D721Med (cell line): ENCODE measurements at regions not wholly inside any gene's neighbourhood (a gene's known extent, or its start where the extent isn't known, plus 50 kb on each side); places are given as distances from the start of the nearest gene placed in this dataset.

Experiments used
- DNase-seq: peaks from one replicate; pipeline ENCODE4 v3.0.0; 2011; ENCODE audit warnings: low spot score; ENCODE audit not compliant: insufficient read length
- FAIRE-seq: peaks from 2 replicates; lab custom pipeline; 2011; peaks lifted over from hg19 to GRCh38; lab: Jason Lieb, UNC
- CTCF ChIP-seq: IDR thresholded peaks from 2 replicates; pipeline ENCODE4 v1.5.1; 2012; ENCODE audit warnings: mild to moderate bottlenecking, control low read depth; ENCODE audit not compliant: insufficient read depth; ENCODE audit errors: missing control alignments

DNA sequence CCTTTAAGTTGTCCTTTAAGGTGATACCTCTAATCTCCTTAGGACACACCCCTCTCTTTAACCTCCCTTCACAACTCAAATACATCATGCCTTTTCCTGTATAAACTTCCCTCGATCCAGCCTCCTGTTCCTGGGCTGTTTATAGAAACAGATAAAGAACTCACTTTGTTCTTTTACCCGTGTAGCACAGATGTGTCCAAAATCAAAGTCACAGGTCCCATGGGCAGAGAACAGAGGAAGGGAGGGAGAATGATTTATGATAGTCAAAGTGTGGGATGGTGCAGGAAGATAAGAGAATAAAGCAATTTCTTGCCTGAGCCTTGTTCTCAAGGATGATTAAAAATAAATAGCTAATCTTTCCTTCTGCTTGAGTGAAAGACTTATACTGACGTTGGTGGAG, 50.3 kb upstream of the CABCOCO1 start:
- no peak for TF ChIP-seq CTCF
- FAIRE-seq (no peak), DNase-seq (no peak)

- TF ChIP-seq CTCF = no peak
- DNase-seq (no peak), FAIRE-seq (no peak)
Measured at GRCh38 chr10:61612009-61612408, 50.7 kb upstream of the CABCOCO1 start.

DNA sequence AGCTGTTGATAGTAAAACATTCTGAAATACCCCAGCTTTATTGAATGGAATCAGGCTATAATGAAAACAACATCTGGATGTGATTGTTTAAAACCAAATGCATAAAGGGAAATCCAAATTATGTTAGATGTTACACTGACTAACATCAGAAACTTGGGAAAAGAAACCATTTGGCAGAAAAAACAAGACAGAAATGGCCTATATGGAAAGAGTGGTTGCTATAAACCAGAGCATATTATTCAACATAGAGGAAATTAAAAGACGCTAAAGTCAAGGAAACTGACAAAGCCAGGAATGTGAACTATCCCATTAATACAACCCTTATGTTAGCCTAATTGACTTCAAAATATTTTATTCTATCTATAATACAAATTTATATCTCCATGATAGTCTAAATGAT, 53.0 kb upstream of the CABCOCO1 start:
- FAIRE-seq (peak; percentile 6), DNase-seq (no peak)
- no peak for TF ChIP-seq CTCF

DNA sequence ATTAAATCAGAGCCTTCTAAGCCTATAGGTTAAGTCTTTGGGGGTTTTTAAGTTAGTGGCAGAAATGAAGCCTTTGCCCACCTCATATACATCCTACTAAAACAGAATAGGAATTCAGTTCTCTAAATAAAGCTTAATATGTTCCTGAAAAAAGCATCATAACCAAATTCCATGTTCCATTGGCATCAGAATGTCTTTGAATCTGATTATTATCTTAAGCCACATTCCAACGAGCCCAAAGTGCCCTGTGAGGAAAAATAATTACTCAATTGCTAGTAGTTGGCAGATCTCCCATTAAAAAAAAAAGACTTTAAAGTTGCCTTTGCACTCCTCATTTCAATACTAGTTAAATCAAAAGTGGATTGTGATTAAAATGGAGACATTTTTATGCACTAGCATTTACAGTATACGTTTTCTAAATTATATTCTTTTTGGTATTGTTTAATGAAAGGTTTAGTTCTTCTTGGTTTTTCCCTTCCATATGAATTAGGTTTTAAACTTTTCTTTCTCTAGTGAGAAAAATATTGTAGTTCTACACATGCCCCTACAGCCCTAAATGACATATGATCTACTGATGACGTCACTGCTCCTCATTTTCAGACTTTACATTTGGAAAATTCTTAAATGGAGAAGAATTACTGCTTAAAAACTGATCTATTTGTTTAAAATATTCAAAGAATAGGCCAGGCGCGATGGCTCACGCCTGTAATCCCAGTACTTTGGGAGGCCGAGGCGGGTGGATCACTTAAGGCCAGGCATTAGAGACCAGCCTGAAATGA, 54.3 kb upstream of the CABCOCO1 start:
- no peak for FAIRE-seq
- no peak for DNase-seq
- TF ChIP-seq CTCF = no peak

GRCh38 chr10:61606959-61607907, 55.5 kb upstream of the CABCOCO1 start:
- no peak for FAIRE-seq
- DNase-seq = no peak
- peak; percentile 43 for TF ChIP-seq CTCF

DNA sequence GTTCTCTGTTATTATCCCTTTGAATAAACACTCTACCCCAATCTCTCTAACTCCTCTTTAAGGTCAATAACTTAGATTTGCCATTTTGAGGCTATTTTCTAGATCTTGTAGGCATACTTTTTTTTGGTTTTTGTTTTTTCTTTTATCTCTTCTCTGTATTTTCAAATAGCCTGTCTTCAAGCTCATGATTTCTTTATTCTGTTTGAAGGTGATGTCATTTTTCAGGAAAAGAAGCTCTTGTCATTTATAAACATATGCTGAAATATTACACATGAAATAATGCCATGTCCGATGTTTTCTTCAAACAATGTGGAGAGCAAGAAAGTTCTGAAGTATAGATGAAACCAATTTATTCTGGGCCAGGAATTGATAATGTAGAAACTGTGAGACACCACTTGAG, 57.5 kb upstream of the CABCOCO1 start:
- no peak for DNase-seq
- no peak for TF ChIP-seq CTCF
- FAIRE-seq = no peak
